HEK293 (cell line): ENCODE measurements at regions not wholly inside any gene's neighbourhood (a gene's known extent, or its start where the extent isn't known, plus 50 kb on each side); places are given as distances from the start of the nearest gene placed in this dataset.

Experiments used
- CTCF ChIA-PET: fragments of 350-600 bp; formaldehyde crosslinking; extraction: SDS; loops from one replicate; lab custom pipeline; 2021; ENCODE audit warnings: antibody characterized with exemption; lab: Yijun Ruan, JAX
- POLR2A ChIA-PET: fragments of 300-600 bp; formaldehyde crosslinking; extraction: SDS; loops from one replicate; lab custom pipeline; 2020; ENCODE audit warnings: antibody characterized with exemption, inconsistent platforms; lab: Yijun Ruan, JAX
- H3K27ac ChIP-seq: fragments of 200-500 bp; sonication (Bioruptor generic); 2 replicates; pipeline ENCODE4 v1.5.1; 2014; ENCODE audit warnings: low read depth, low read length, control low read depth, inconsistent platforms; ENCODE audit errors: extremely low read depth
- H3K36me3 ChIP-seq, 2 experiments: fragments of 200-500 bp in 1 of 2; sonication (Bioruptor generic) in 1 of 2; 1 replicate in 1 of 2; 2 replicates in 1 of 2; pipeline ENCODE4 v1.5.1; 2014 to 2017; ENCODE audit warnings: inconsistent platforms in 2 of 2, low read length in 2 of 2; ENCODE audit not compliant: control insufficient read depth in 2 of 2, insufficient read depth in 1 of 2
- H3K4me1 ChIP-seq: fragments of 200-500 bp; sonication (Bioruptor generic); 2 replicates; pipeline ENCODE4 v1.5.1; 2014; ENCODE audit warnings: mild to moderate bottlenecking, low read length, inconsistent platforms; ENCODE audit not compliant: control insufficient read depth, insufficient read depth
- H3K4me3 ChIP-seq: 2 replicates; pipeline ENCODE4 v1.5.1; 2011; ENCODE audit warnings: low read depth, mild to moderate bottlenecking, control low read depth, low read length, moderate library complexity
- H3K9me3 ChIP-seq: fragments of 200-500 bp; sonication (Bioruptor generic); 2 replicates; pipeline ENCODE4 v1.5.1; 2014; ENCODE audit warnings: low read depth, low read length, inconsistent platforms; ENCODE audit not compliant: control insufficient read depth, insufficient read depth
- GLI2 ChIP-seq: fragments of 450-650 bp; formaldehyde crosslinking; IDR thresholded peaks from 2 replicates; pipeline ENCODE4; 2017; ENCODE audit warnings: missing biosample characterization, missing genetic modification characterization, low read depth, borderline replicate concordance
- INSM2 ChIP-seq: fragments of 450-650 bp; formaldehyde crosslinking; IDR thresholded peaks from 2 replicates; pipeline ENCODE4 v1.5.1; 2016; ENCODE audit warnings: missing biosample characterization, missing genetic modification characterization
- KLF16 ChIP-seq: fragments of 450-650 bp; formaldehyde crosslinking; IDR thresholded peaks from 2 replicates; pipeline ENCODE4 v1.5.1; 2017; ENCODE audit warnings: missing biosample characterization, missing genetic modification characterization
- KLF9 ChIP-seq: fragments of 450-650 bp; formaldehyde crosslinking; IDR thresholded peaks from 2 replicates; pipeline ENCODE4 v1.5.1; 2016; ENCODE audit warnings: missing biosample characterization, missing genetic modification characterization, low read depth
- MZF1 ChIP-seq: fragments of 450-650 bp; formaldehyde crosslinking; IDR thresholded peaks from 2 replicates; pipeline ENCODE4 v1.5.1; 2017; ENCODE audit warnings: missing biosample characterization, missing genetic modification characterization, borderline replicate concordance
- SCRT2 ChIP-seq: fragments of 450-650 bp; formaldehyde crosslinking; IDR thresholded peaks from 2 replicates; pipeline ENCODE4 v1.5.1; 2016; ENCODE audit warnings: missing biosample characterization, missing genetic modification characterization
- ZNF132 ChIP-seq: fragments of 450-650 bp; formaldehyde crosslinking; IDR thresholded peaks from 2 replicates; pipeline ENCODE4 v1.5.1; 2017; ENCODE audit warnings: missing biosample characterization, missing genetic modification characterization, borderline replicate concordance
- ZNF16 ChIP-seq: fragments of 450-650 bp; formaldehyde crosslinking; IDR thresholded peaks from 2 replicates; pipeline ENCODE4 v1.5.1; 2016; ENCODE audit warnings: low read depth, missing biosample characterization, missing genetic modification characterization
- ZNF169 ChIP-seq: fragments of 450-650 bp; formaldehyde crosslinking; IDR thresholded peaks from 2 replicates; pipeline ENCODE4 v1.5.1; 2016; ENCODE audit warnings: missing biosample characterization, missing genetic modification characterization
- ZNF175 ChIP-seq: fragments of 450-650 bp; formaldehyde crosslinking; IDR thresholded peaks from 2 replicates; pipeline ENCODE4 v1.5.1; 2016; ENCODE audit warnings: missing biosample characterization, missing genetic modification characterization
- ZNF239 ChIP-seq: fragments of 450-650 bp; formaldehyde crosslinking; IDR thresholded peaks from 2 replicates; pipeline ENCODE4 v1.5.1; 2016; ENCODE audit warnings: missing biosample characterization, missing genetic modification characterization
- ZNF266 ChIP-seq: fragments of 450-650 bp; formaldehyde crosslinking; IDR thresholded peaks from 2 replicates; pipeline ENCODE4 v1.5.1; 2016; ENCODE audit warnings: missing biosample characterization, missing genetic modification characterization, low read depth
- ZNF324 ChIP-seq: fragments of 450-650 bp; formaldehyde crosslinking; IDR thresholded peaks from 2 replicates; pipeline ENCODE4 v1.5.1; 2016; ENCODE audit warnings: missing biosample characterization, missing genetic modification characterization
- ZNF394 ChIP-seq: fragments of 450-650 bp; formaldehyde crosslinking; IDR thresholded peaks from 2 replicates; pipeline ENCODE4 v1.5.1; 2016; ENCODE audit warnings: missing biosample characterization, missing genetic modification characterization, mild to moderate bottlenecking, moderate library complexity, borderline replicate concordance
- ZNF404 ChIP-seq: fragments of 450-650 bp; formaldehyde crosslinking; IDR thresholded peaks from 2 replicates; pipeline ENCODE4 v1.5.1; 2017; ENCODE audit warnings: missing biosample characterization, missing genetic modification characterization
- ZNF433 ChIP-seq: fragments of 450-650 bp; formaldehyde crosslinking; IDR thresholded peaks from 2 replicates; pipeline ENCODE4 v1.5.1; 2016; ENCODE audit warnings: missing biosample characterization, missing genetic modification characterization, low read depth
- ZNF488 ChIP-seq: fragments of 450-650 bp; formaldehyde crosslinking; IDR thresholded peaks from 2 replicates; pipeline ENCODE4 v1.5.1; 2016; ENCODE audit warnings: missing biosample characterization, missing genetic modification characterization
- ZNF558 ChIP-seq: fragments of 450-650 bp; formaldehyde crosslinking; IDR thresholded peaks from 2 replicates; pipeline ENCODE4 v1.5.1; 2016; ENCODE audit warnings: missing biosample characterization, missing genetic modification characterization
- ZNF639 ChIP-seq: fragments of 450-650 bp; formaldehyde crosslinking; IDR thresholded peaks from 2 replicates; pipeline ENCODE4 v1.5.1; 2016; ENCODE audit warnings: missing biosample characterization, missing genetic modification characterization
- ZNF670 ChIP-seq: fragments of 450-650 bp; formaldehyde crosslinking; IDR thresholded peaks from 2 replicates; pipeline ENCODE4 v1.5.1; 2016; ENCODE audit warnings: missing biosample characterization, missing genetic modification characterization, low read depth
- ZNF692 ChIP-seq: fragments of 450-650 bp; formaldehyde crosslinking; IDR thresholded peaks from 2 replicates; pipeline ENCODE4 v1.5.1; 2016; ENCODE audit warnings: missing biosample characterization, missing genetic modification characterization

GRCh38 chr7:13489386-13489785, 500.1 kb downstream of the ETV1 start:
- H3K9me3 ChIP-seq = no peaks in the 10 kb centered on the region
- ChIA-PET POLR2A (no interaction called here), CTCF (no interaction called here)
- H3K4me3 ChIP-seq = no peak overlapping the region
- no peaks in the 10 kb centered on the region for H3K4me1 ChIP-seq
- no peaks in the 10 kb centered on the region for H3K36me3 ChIP-seq
- no peak overlapping the region for H3K27ac ChIP-seq
- TF ChIP-seq INSM2 (tag by site-specific recombination) = no peak
- TF ChIP-seq GLI2 (tag by site-specific recombination) = no peak
- TF ChIP-seq ZNF670 (tag by site-specific recombination) = no peak
- TF ChIP-seq ZNF639 (tag by site-specific recombination) = no peak
- TF ChIP-seq KLF9 (tag by site-specific recombination) = no peak

- no peaks in the 10 kb centered on the region for H3K4me1 ChIP-seq
- POLR2A ChIA-PET = no interaction called here
- no peak overlapping the region for H3K27ac ChIP-seq
- no peak overlapping the region for H3K4me3 ChIP-seq
- H3K9me3 ChIP-seq = no peaks in the 10 kb centered on the region
- H3K36me3 ChIP-seq = no peaks in the 10 kb centered on the region
- TF ChIP-seq SCRT2 = no peak
- TF ChIP-seq ZNF404 = no peak
- no peak for TF ChIP-seq ZNF558
- no peak for TF ChIP-seq KLF16 (tag by site-specific recombination)
- no peak for TF ChIP-seq ZNF175 (tag by site-specific recombination)
- TF ChIP-seq ZNF132 (tag by site-specific recombination) = no peak
- no peak for TF ChIP-seq ZNF433
- no peak for TF ChIP-seq ZNF488 (tag by site-specific recombination)
- TF ChIP-seq ZNF169 (tag by site-specific recombination) = no peak
- CTCF ChIA-PET = no interaction called here
These were observed 492.5 kb downstream of the ETV1 start for GRCh38 chr7:13496976-13497375.

GRCh38 chr7:13508586-13508985, 480.9 kb downstream of the ETV1 start:
- CTCF ChIA-PET = interaction anchor here (0.7 to 1.6 kb wide), 3 partner anchors 16 to 58 kb away, joined by 3 to 4 read pairs (median 3); no protein-coding TSS in a partner anchor
- no peaks in the 10 kb centered on the region for H3K9me3 ChIP-seq
- H3K4me1 ChIP-seq = no peaks in the 10 kb centered on the region
- no peak overlapping the region for H3K4me3 ChIP-seq
- H3K27ac ChIP-seq = no peak overlapping the region
- no peak for TF ChIP-seq ZNF324 (tag by site-specific recombination)
- no peak for TF ChIP-seq MZF1 (tag by site-specific recombination)
- no peak for TF ChIP-seq KLF16 (tag by site-specific recombination)
- TF ChIP-seq ZNF239 (tag by site-specific recombination) = no peak
- TF ChIP-seq ZNF266 (tag by site-specific recombination) = no peak
- no peak for TF ChIP-seq ZNF16
- TF ChIP-seq ZNF394 (tag by site-specific recombination) = no peak
- no peak for TF ChIP-seq ZNF404
- TF ChIP-seq ZNF692 (tag by site-specific recombination) = no peak
- H3K36me3 ChIP-seq = no peaks in the 10 kb centered on the region
- POLR2A ChIA-PET = no interaction called here
